Transverse colon (tissue), 3 donors: ENCODE measurements at regions not wholly inside any gene's neighbourhood (a gene's known extent, or its start where the extent isn't known, plus 50 kb on each side); places are given as distances from the start of the nearest gene placed in this dataset.

Experiments used
- CTCF ChIP-seq, 5 experiments: fragments of 200-600 bp in 3 of 5; fragments of 450-650 bp in 2 of 5; sonication (generic) in 3 of 5; IDR thresholded peaks; 1 replicate in 2 of 5; 2 replicates in 3 of 5; pipeline ENCODE4 v1.5.1; 2016 to 2017; ENCODE audit warnings: antibody characterized with exemption in 5 of 5, inconsistent platforms in 3 of 5, mild to moderate bottlenecking in 2 of 5, moderate library complexity in 1 of 5
- POLR2A ChIP-seq: fragments of 450-650 bp; IDR thresholded peaks from one replicate; pipeline ENCODE4 v1.6.1; 2016; ENCODE audit warnings: antibody characterized with exemption, mild to moderate bottlenecking, moderate library complexity

- TF ChIP-seq CTCF (IDR thresholded peaks at IDR 0.05) = no peak
- no peak for TF ChIP-seq POLR2A
Measured at GRCh38 chr22:23391022-23391421, 189.1 kb downstream of the IGLL1 start.
